ENCODE measurements at regions not wholly inside any gene's neighbourhood (a gene's known extent, or its start where the extent isn't known, plus 50 kb on each side); places are given as distances from the start of the nearest gene placed in this dataset.

GRCh38 chr9:79788662-79789061 lies 216.9 kb downstream of the TLE4 start:
- no peak for TF ChIP-seq CTCF (IDR thresholded peaks at IDR 0.05)
- no peak for TF ChIP-seq POLR2A (IDR thresholded peaks at IDR 0.05)

Data from body of pancreas (tissue), 4 donors.